CD4-positive, alpha-beta T cell (primary cell): ENCODE measurements at regions not wholly inside any gene's neighbourhood (a gene's known extent, or its start where the extent isn't known, plus 50 kb on each side); places are given as distances from the start of the nearest gene placed in this dataset.

Source experiments
- ATAC-seq: fragments of 200-7000 bp; cut with Tn5 transposase; one replicate; pipeline ENCODE4 v1.10.0; 2022; ENCODE audit warnings: mild to moderate bottlenecking; ENCODE audit not compliant: poor library complexity
- CTCF ChIA-PET: fragments of 350-600 bp; sonication (Branson Sonifier 250); formaldehyde crosslinking; loops from one replicate; lab custom pipeline; 2021; ENCODE audit warnings: antibody characterized with exemption, inconsistent platforms; lab: Charles Lee
- POLR2A ChIA-PET: fragments of 350-600 bp; sonication (Branson Sonifier 250); formaldehyde crosslinking; loops from one replicate; lab custom pipeline; 2021; ENCODE audit warnings: antibody characterized with exemption, inconsistent platforms; lab: Charles Lee
- DNase-seq, 14 experiments: peaks; one replicate each; pipeline ENCODE4 v3.0.0-alpha.2; 2013 to 2020; ENCODE audit warnings: mixed read lengths in 2 of 14
- H3K27ac ChIP-seq, 2 donors: one replicate each; pipeline versions ENCODE4 v1.5.1 to v1.7.0; 2013; ENCODE audit warnings: low read length in 2 of 2, low read depth in 1 of 2, mild to moderate bottlenecking in 1 of 2
- H3K27me3 ChIP-seq, 2 experiments: 1 replicate in 1 of 2; 2 replicates in 1 of 2; pipeline versions ENCODE4 v1.6.1 to v1.7.0; 2013; ENCODE audit warnings: low read length in 2 of 2, control low read depth in 1 of 2, mild to moderate bottlenecking in 1 of 2, moderate library complexity in 1 of 2; ENCODE audit not compliant: insufficient read depth in 2 of 2, control insufficient read depth in 1 of 2
- H3K36me3 ChIP-seq: one replicate; pipeline ENCODE4 v1.6.1; 2013; ENCODE audit warnings: low read length, control low read depth; ENCODE audit not compliant: insufficient read depth
- H3K4me1 ChIP-seq: one replicate; pipeline ENCODE4 v1.6.1; 2013; ENCODE audit warnings: low read length, control low read depth; ENCODE audit not compliant: insufficient read depth
- H3K4me3 ChIP-seq: one replicate; pipeline ENCODE4 v1.5.1; 2013; ENCODE audit warnings: mild to moderate bottlenecking, low read length, moderate library complexity
- H3K9me3 ChIP-seq, 2 experiments: 1 replicate in 1 of 2; 2 replicates in 1 of 2; pipeline versions ENCODE4 v1.6.1 to v1.7.0; 2013; ENCODE audit warnings: low read length in 2 of 2, mild to moderate bottlenecking in 2 of 2, control low read depth in 1 of 2, moderate library complexity in 1 of 2; ENCODE audit not compliant: control insufficient read depth in 1 of 2, insufficient read depth in 1 of 2
- H3K27ac Mint-ChIP-seq: one replicate; pipeline ENCODE4 v1.8.0; 2020; ENCODE audit warnings: mixed read lengths
- H3K27me3 Mint-ChIP-seq: one replicate; pipeline ENCODE4 v1.8.0; 2021; ENCODE audit warnings: mixed read lengths
- H3K36me3 Mint-ChIP-seq: one replicate; pipeline ENCODE4 v1.8.0; 2021; ENCODE audit warnings: low read depth, mixed read lengths
- H3K4me1 Mint-ChIP-seq: one replicate; pipeline ENCODE4 v1.8.0; 2021; ENCODE audit warnings: low read depth, mixed read lengths
- H3K4me3 Mint-ChIP-seq: one replicate; pipeline ENCODE4 v1.8.0; 2020; ENCODE audit warnings: mild to moderate bottlenecking, mixed read lengths
- H3K9me3 Mint-ChIP-seq: one replicate; pipeline ENCODE4 v1.8.0; 2020; ENCODE audit warnings: mixed read lengths
- CTCF ChIP-seq: fragments of 200-600 bp; IDR thresholded peaks from one replicate; pipeline ENCODE4 v1.8.0; 2022; ENCODE audit warnings: antibody characterized with exemption, mild to moderate bottlenecking
- intact Hi-C, 2 experiments: fragments of 100-400 bp; cut with DNase I in 1 of 2; cut with micrococcal nuclease in 1 of 2; formaldehyde crosslinking; loops; one replicate each; pipeline versions ENCODE4 v1.15.1 to v1.9.0; 2023 to 2025; cut with DNase I, micrococcal nuclease

- Histone ChIP-seq H3K4me1 (no peaks in the 10 kb centered on the region), H3K36me3 (no peaks in the 10 kb centered on the region), H3K27me3 (peaks cover 0 to 3% of the 10 kb centered on the region in 2 experiments), H3K27ac (no peak overlapping the region), H3K9me3 (no peaks in the 10 kb centered on the region), H3K4me3 (no peak overlapping the region)
- Mint-ChIP-seq H3K27ac (no peak overlapping the region), H3K27me3 (peaks cover 18% of the 10 kb centered on the region), H3K4me3 (no peak overlapping the region), H3K9me3 (no peaks in the 10 kb centered on the region), H3K36me3 (no peaks in the 10 kb centered on the region), H3K4me1 (no peaks in the 10 kb centered on the region)
- ChIA-PET CTCF (no interaction called here), POLR2A (no interaction called here)
- ATAC-seq = no peak
- TF ChIP-seq CTCF = no peak
- DNase-seq = no peak
- intact Hi-C loops = no loop called here
Measured at GRCh38 chr6:88494401-88495140, 328.4 kb upstream of the CNR1 start.

DNA sequence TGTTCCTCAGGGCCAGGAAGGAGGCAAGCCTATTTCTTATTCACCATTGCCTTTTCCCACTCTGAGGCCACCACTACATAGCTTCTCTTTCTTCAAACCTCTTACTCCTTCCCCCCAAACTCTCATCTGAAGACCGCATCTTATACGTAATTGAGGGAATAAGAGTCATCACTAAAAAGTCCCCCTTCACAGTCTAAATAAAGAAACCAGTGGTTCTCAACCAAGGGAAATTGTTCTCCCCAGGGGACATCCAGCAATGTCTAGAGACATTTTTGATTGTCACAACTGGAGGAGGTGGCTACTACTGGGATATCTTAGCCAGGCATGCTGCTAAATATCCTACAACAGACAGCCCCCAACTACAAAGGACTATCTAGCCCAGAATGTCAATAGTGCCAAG, 327.6 kb upstream of the CNR1 start:
- ChIA-PET CTCF (no interaction called here), POLR2A (no interaction called here)
- intact Hi-C loops = no loop called here
- no peak overlapping the region for H3K4me3 ChIP-seq
- H3K27me3 ChIP-seq = peaks cover 0 to 3% of the 10 kb centered on the region in 2 experiments
- TF ChIP-seq CTCF = no peak
- H3K9me3 Mint-ChIP-seq = no peaks in the 10 kb centered on the region
- H3K27me3 Mint-ChIP-seq = peaks cover 15% of the 10 kb centered on the region
- H3K27ac Mint-ChIP-seq = no peak overlapping the region
- H3K36me3 Mint-ChIP-seq = no peaks in the 10 kb centered on the region
- no peak for DNase-seq
- no peak for ATAC-seq
- no peaks in the 10 kb centered on the region for H3K9me3 ChIP-seq
- H3K4me1 ChIP-seq = no peaks in the 10 kb centered on the region
- H3K27ac ChIP-seq = no peak overlapping the region
- no peaks in the 10 kb centered on the region for H3K4me1 Mint-ChIP-seq
- H3K4me3 Mint-ChIP-seq = no peak overlapping the region
- no peaks in the 10 kb centered on the region for H3K36me3 ChIP-seq

DNA sequence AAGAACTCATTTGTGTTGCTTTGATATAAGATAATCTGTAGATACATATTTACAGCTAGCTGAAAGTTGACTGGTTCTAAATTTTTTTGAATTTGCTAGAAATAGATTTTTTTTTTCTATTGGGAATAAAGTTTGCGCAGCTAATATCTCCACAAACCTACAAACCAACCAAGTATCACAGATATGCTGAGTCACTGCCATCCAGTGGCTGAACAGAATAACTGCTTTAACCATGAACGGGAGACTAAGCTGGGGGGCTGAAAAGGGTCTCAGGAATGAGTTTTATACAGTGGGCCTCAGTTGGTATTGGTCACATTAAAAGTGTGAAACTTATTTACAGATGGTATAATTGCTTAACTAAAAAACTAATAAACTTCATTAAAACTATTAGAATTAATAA, 326.7 kb upstream of the CNR1 start:
- Histone ChIP-seq H3K36me3 (no peaks in the 10 kb centered on the region), H3K27me3 (peaks cover 0 to 3% of the 10 kb centered on the region in 2 experiments), H3K9me3 (no peaks in the 10 kb centered on the region), H3K4me3 (no peak overlapping the region), H3K27ac (no peak overlapping the region), H3K4me1 (no peaks in the 10 kb centered on the region)
- Mint-ChIP-seq H3K36me3 (no peaks in the 10 kb centered on the region), H3K9me3 (no peaks in the 10 kb centered on the region), H3K4me3 (no peak overlapping the region), H3K27me3 (peaks cover 12% of the 10 kb centered on the region), H3K27ac (no peak overlapping the region), H3K4me1 (no peaks in the 10 kb centered on the region)
- ATAC-seq = no peak
- CTCF ChIA-PET = no interaction called here
- no peak for DNase-seq
- intact Hi-C loops = no loop called here
- POLR2A ChIA-PET = no interaction called here
- no peak for TF ChIP-seq CTCF
